Fibroblast of skin of right biceps (primary cell): ENCODE measurements at regions not wholly inside any gene's neighbourhood (a gene's known extent, or its start where the extent isn't known, plus 50 kb on each side); places are given as distances from the start of the nearest gene placed in this dataset.
"Not testable (repeated sequence)": the region's sequence is repeated elsewhere in the genome, so short reads cannot be mapped to it uniquely, and the experiment has no call there.

Experiments used
- DNase-seq: peaks from one replicate; pipeline ENCODE4 v3.0.0-alpha.2; 2013

DNA sequence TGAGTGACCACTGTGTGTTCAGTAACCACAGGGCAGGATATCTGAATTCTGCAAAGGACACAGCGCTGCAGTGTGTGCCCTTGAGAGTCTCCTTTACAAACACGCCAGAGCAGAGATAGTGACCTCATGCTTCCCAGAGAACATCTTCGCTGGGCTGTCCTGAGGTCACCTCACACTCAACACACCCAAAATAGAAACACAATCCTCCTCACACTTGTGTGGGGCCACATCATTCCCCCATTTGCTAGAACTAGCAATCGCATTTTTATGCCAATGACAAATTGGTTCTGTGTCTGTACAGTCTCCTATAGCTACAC, 140.1 kb upstream of the NRIP1 start:
- no peak for DNase-seq

DNA sequence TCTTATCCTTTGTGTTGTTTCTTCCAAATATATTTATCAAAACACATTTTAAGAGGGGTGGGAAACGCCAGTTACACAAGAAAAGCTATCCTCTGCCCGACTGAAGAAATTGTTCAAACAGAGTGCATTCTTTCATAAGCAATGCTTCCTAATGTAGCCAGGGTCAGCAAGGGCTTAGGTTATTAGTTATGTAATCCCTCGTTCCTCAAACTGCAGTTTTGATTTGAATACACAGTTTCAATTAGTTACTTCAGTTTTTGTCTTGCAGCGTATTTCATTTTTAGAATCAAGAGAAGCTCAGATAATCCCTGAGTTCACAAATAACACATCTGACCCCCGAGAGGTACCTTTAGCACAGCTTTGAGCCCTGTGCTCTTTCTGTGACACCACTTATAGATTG, 141.7 kb upstream of the NRIP1 start:
- no peak for DNase-seq

DNA sequence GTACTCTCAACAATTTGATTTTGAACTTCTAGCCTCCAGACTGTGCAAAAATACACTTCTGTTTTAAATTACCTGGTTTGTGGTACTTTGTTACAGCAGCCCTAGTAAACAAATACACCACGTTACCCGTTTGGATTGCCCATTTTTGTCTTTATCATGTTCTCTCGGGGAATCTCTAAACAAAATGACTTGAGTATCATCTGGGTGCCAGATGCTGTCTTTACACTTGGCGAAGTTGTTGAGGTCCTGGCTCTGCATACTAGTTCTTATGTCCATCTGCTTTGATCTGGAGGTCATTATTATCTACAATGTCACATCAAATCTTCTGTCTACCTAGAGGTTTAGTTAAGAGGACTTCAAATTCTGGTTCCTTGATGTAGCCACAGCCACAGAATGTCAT, 142.4 kb upstream of the NRIP1 start:
- no peak for DNase-seq

DNA sequence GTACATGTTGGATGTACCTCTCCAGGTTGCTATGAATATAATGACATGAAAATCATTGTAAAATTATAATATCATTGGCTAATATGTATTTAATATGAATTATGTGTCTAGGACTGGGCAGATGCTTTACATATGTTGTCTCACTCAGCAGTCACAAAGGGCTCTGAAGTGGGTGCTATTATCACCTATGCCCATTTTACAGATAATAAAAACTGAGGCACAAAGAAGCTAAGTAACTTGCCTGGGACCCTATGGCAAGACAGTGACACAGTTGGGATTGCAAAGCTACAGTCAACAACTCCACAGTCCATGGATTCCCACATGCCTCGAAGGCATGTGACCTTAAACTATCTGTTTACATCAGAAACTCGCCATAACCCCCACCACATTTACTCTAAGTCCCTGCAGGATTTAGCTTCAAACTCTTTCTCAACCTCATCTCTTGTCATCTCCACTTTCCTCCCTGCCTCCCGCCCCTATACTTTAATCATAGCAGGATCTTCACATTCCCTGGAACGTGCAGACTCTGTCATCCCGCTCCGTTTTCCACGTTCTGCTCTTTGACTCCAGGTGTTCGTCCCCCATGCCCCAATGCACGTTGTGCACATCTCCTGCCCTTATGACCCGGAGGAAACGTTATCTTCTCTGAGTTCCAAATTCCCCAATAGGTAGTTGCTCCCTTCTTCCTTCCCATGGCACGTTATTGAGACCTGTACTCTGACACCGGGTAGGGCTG, 143.0 kb upstream of the NRIP1 start:
- no peak for DNase-seq

DNA sequence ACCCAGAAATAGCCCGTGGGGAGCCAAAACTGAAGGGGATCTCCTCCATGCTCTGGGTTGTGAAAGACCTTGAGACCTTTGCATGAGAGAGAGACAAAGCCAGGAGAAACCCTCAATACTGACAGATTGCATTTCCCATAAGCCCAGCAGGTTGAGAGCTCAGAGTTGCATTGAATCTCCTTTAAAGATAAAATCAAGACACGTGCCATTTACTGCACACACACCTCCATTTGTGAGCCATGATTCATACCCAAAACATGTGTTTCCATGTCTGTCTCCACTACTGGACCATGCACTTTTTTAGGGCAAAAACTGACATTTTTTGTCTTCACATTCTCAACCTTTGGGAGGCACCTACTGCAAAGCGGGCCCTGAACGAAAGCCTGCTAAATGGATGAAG, 144.0 kb upstream of the NRIP1 start:
- no peak for DNase-seq

DNA sequence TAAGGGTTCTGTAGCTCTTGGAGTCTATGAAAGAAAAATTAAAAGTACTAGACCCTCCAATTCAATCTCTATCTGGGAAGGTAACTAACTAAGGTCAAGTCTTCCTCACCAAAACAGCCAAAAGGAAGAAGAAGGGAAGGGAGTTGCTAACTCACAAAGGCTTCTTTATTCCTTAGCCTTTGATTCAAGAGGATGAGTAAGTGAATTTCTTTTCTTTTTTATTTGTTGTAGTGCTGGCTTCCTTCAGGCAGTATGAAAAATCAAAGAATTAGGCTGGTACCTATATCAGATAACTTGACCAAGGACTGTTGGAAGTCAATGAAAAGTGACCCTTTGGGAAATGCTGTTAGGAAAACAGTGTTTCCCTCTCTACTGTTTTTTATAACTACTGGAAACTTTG, 144.4 kb upstream of the NRIP1 start:
- no peak for DNase-seq

DNA sequence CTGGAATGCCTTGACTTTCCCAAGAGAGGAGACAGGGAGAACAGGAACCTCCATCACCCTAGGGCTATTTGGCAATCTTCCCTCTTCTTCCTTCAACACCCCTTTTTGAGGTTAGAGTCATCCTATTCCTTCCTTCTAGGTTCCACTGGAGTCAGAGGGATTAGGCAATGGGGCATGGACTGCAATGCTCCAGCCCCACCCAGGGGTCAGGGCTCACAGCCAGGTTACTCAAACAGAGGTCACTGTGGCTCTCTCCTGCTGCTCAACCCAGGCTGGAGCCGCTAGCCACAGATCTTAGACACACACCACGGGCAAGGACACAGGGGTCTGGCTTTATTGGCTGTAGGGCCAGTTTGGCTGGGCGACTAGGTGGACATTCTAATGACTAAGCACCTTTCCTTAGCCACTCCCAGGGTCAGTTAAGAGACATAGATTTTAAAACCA, 145.5 kb upstream of the NRIP1 start:
- peak; percentile 6 for DNase-seq

DNA sequence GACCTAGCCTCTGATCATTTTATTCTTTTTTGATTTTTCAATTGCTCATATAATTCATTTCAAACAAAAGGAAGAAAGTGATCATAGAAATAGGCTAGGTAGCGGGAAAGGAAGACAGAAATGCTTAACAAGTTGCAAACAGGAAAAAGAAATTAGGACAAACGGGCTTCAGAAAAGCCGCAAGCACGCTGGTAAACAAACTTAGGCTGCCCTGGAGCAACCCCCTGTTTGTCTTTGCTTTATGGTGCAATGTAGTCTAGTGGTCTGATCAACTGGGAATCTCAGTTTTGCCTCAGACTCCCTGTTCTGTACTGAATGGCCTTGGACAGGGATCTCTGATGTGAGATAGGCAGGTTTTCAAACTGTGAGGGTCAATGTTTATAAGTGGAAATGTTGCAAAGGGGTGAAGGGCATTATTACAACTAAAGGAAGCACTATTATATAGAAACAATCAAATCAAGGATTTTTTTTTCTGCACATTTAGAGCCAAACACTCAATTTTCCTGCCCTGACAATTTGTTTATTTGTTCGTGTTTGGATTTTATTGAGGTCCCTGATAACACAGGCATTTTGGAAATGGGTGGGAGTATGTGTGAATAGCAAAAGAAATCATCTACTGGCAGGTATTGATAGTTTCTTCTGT, 146.8 kb upstream of the NRIP1 start:
- no peak for DNase-seq

DNA sequence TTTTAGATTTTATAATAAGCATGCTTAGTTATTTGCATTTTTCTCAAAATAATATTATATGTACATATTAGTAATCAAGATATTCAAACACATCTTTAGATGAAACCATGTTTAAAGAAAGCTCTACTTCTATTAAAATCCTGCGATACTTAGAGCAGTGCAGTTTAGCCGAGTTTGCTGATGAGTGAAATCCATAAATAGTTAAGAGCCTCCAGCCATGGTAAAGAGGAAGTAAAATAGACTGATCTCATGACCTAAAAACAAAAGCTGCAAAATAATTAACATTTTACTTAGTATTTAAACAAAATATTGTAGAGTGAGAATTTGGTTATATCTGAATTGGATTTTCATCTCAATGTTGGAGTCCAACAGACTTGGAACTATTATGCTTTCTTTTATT, 147.4 kb upstream of the NRIP1 start:
- DNase-seq, result no peak

DNA sequence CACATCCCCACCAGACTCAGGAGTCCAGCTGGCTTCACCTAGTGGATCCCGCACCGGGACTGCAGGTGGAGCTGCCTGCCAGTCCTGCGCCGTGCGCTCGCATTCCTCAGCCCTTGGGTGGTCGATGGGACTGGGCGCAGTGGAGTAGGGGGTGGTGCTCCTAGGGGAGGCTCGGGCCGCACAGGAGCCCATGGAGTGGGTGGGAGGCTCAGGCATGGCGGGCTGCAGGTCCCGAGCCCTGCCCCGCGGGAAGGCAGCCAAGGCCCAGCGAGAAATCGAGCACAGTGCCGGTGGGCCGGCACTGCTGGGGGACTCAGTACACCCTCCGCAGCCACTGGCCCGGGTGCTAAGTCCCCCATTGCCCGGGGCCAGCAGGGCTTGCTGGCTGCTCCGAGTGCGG, 153.7 kb upstream of the NRIP1 start:
- not testable (repeated sequence) for DNase-seq

DNA sequence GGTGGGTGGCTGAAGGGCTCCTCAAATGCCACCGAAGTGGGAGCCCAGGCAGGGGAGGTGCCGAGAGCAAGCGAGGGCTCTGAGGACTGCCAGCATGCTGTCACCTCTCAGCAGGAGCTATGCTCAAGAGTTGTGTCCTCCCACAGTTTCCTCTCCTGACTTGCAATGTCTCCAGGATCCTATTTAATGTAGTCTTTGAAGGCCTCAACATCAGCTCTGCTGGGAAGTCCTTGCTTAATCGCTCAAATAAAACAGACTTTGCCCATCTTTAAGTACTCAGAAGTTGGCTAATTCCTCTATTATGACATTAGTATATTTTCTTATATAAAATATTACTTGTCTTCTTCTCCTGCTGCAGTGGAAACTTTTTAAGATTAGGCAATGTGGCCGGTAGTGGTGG, 154.2 kb upstream of the NRIP1 start:
- no peak for DNase-seq

DNA sequence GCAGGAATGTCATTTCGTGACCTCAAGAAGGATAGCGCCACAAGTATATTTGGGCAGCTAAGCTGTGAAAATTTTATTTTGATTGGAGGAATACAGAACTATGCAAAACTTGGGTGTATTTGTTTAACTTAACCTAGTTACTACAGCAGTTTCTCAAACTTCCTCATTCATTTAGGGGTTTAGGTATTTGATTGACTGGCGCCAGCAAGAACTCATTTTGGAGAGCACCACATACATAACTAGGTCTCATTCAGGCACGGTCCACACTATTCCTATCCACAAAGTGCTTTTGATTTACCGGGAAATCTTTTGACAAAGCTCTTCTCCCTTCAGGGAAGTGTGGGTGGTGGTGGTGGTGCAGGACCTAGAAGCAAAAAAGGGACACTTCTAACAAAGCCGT, 155.1 kb upstream of the NRIP1 start:
- DNase-seq, result no peak

DNA sequence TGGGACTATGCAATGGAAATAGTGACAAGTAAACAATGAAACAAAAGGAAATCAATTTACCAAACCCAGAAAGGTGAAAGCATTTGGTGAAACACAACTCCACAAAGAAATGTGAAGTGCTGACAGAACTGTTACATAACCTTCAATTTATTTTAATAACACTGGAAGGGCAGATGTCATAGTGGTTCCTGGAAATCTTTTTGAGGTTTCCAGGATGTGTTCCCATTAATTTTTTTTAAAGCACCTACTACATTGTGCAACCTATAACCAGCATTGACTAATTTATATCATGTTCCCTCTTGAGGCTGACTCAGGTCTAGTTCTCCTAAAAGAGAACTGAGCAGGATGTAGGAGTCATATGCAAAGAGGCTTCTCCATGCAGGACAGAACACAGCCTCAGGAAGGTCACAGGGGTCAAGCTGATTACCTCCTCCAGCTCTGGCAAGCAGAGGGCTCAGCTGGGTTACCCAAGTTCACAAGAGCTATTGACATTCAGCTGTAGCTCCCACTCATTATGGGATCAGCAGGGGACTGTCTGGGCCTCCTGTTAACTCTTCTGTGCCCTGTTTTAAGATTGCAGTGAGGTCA, 157.1 kb upstream of the NRIP1 start:
- peak; percentile 72 for DNase-seq

DNA sequence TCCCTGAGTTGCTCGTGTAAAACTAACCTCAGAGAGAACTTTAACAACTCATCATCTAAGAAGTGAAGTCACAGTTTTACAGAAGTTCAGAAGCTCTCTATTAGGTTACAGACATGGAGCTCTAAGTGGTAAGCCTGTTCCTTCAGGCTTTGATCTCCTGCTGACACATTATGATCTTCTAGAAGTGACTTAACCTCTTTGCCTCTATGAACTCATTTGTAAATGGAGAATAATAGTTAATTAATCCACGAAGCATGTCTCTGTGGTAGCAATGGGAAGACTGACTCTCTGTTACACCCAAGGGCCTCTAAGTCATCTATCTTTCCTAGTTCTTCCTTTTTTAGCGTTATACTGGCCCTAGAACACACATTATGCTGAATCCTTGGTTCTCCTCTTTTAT, 157.9 kb upstream of the NRIP1 start:
- peak; percentile 60 for DNase-seq

DNA sequence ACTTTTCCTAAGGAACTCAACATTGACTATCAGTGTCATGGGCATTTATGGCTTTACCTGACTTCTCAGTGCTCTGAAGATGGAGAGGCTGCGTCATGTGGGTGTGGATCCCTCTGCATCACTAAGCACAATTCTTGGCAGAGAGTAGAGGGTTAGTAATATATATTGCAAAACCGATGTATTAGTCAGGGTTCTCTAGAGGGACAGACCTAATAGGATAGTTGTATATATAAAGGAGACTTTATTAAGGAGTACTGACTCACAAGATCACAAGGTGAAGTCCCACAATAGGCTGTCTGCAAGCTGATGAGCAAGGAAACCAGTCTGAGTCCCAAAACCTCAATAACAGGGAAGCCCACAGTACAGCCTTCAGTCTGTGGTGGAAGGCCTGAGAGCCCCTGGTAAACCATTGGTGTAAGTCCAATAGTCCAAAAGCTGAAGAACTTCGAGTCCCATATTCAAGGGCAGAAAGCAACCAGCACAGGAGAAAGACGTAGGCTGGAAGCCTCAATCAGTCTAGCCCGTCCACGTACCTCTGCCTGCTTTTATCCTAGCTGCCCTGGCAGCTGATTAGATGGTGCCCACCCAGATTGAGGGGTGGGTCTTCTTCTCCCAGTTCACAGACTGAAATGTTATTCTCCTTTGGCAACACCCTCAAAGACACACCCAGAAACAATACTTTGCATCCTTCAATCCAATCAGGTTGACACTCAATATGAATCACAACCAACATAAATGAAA, 159.7 kb upstream of the NRIP1 start:
- DNase-seq, result peak; percentile 87

DNA sequence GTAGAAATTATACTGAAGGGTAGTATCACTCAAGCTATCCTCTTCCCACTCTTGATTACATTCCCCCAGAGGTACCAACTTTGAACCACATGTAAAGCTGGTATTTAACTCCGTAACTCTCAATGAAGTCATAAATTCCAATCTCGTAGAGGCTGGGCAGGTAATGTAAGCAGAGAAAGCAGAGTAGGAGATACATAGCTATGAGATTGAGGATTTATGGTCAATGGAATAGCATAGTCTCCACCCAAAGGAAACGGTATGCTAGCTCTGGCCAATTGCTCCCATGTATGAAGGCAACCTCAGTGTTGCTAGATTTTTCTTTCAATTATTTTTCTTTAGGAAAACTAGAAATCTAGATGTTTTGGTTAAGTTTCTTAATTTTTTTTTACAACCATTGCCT, 163.1 kb upstream of the NRIP1 start:
- DNase-seq, result no peak

DNA sequence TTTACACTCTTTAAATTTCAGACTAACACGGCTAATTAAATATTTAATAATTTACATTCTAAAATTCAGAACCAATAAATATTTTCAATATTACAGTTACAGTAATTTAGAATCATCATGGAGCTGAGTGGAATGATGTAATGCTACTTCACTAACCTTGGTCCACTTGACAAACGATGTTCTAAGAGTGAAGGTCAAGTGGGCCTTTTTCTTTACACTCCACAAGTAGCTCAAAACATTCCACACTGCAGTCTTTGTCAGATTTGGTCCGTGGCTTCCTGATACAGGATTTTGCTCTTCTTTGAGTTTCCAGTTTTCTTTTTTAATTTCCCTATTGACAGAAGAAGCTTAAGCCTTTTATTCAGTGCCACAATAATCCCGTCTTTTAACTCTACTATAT, 164.6 kb upstream of the NRIP1 start:
- no peak for DNase-seq

DNA sequence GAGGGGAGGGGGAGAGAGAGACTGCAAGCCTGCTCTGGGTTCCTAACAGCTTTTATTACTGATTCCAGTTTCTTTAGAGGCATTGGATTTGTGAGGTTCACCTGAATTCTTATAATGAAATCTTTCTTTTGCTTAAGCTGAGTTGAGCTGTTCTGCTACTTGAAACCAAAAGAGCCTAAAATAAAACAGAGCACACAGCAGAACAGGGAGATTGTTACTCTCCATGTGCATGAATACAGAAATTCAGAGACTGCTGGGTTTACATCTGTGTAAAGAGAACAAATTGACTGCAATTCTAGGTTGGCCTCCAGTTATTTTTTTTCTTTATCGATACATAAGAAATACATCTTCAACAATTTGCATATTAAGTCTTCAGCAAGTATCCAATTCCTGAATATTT, 168.8 kb upstream of the NRIP1 start:
- no peak for DNase-seq

DNA sequence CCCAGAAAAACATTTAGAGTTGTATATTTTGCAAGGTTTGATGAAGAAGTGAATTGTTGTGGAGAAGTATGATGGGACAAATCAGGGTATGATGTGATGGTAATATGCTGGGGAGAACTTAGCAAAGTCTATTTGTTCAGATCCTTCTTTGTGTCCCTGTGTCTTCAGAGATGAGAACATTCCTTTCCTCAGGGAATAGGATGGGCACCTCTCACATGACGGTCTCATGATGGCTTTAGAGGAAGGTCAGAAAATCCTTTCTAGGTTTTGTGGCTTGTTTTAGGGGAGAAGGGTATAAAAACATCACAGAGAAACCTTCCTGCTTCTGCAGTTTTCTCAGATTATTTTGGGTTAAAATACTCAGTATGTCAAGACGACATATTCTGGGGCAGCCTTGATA, 171.3 kb upstream of the NRIP1 start:
- no peak for DNase-seq

DNA sequence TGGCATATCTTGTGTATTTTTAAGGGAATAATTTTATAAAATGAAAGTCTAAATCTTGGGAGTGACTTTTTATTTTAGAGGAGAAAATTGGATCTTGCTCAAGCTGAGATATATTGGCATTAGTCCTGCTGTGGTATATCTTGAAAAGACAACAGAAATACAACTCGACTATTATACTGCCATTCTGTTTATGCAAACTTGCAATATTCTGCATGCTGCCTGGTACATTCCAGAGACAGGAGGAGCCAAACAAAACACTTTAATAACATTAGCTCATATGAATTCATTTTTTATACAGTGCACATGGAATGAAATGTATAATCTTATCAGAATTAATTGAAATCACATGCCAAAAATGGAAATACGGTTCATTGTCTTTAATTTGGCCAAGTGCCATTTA, 176.0 kb upstream of the NRIP1 start:
- DNase-seq, result no peak

DNA sequence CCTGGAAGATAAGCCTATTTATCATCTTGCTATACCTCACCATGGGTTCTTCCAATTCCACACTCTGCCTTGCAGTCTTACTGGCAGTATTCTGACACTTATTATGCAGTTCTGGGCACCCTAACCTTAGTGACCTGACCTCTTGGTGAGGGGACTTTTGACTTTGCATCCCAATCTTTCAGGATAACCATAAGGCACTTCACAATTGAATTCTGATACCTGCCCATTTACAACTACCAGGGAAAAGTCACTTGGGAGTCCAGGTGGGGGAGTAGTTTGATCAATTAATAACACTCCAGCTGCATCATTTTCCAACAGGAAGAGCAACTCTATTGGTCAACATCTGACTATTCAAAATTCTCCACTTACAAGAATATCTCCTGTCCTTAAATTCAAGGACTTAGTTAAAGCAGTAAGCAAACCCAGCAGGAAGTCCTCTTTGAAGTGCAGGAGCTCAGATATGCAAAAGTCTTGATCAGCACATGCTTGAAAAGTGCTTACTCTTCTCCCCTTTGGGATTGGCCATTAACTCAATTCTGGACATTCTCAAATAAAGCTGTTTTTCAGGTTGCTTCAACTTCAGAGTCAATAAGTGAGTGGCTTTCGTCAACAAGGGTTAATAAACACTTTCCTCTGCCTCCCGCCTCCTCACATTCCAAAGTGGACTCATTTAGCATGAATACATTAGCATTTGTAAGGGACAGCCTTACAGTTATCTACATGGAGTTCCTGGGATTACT, 177.4 kb upstream of the NRIP1 start:
- DNase-seq, result no peak

DNA sequence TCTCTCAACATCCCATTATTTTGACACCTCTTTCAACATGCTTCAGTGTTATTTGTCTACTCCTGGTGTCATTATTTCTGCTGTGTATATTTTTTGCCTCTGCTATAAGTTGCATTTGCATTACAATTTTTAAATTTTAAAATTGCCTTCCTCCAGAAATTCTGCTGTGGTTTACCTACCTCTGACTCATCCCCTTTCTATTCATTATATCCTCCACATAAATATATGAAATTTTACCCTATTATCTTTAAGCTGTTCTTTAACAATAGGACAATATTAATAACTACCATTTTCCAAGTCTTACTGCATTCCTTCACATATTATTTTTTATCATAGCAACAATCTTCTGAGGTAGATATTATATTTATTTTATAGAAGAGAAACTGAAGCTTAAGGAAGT, 178.1 kb upstream of the NRIP1 start:
- DNase-seq, result no peak

DNA sequence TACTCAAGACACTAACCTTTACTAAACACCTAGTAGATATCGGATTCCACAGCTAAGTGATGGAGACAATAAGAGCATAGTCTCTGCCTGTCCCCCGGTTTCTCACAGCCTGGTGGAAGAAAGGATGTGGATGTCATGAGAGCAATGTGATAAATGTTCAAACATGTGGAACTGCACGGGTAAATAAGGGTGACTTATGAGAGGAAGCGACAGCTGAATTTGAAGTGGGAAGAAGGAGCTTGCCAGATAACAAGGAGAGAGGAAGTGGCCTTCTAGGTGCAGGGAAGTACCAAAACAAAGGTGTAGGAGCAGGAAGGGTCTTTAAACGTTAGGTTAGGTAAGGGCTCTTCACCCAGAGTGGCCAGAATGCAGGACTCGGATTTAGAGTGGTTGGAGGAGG, 178.6 kb upstream of the NRIP1 start:
- no peak for DNase-seq
